Progenitor cell of endocrine pancreas (in vitro differentiated cells): ENCODE measurements at regions not wholly inside any gene's neighbourhood (a gene's known extent, or its start where the extent isn't known, plus 50 kb on each side); places are given as distances from the start of the nearest gene placed in this dataset.
"Not testable (repeated sequence)": the region's sequence is repeated elsewhere in the genome, so short reads cannot be mapped to it uniquely, and the experiment has no call there.

Source experiments
- DNase-seq: peaks from one replicate; pipeline ENCODE4 v3.0.0; 2021; ENCODE audit warnings: low spot score; ENCODE audit not compliant: unreplicated experiment
- H3K27ac Mint-ChIP-seq: 2 replicates; pipeline ENCODE4 v1.8.0; 2021; ENCODE audit warnings: mild to moderate bottlenecking, moderate library complexity, mixed read lengths
- H3K27me3 Mint-ChIP-seq: 2 replicates; pipeline ENCODE4 v1.8.0; 2021; ENCODE audit warnings: mixed read lengths
- H3K36me3 Mint-ChIP-seq: 2 replicates; pipeline ENCODE4 v1.8.0; 2022; ENCODE audit warnings: mixed read lengths; ENCODE audit not compliant: insufficient read depth
- H3K4me1 Mint-ChIP-seq: 2 replicates; pipeline ENCODE4 v1.8.0; 2021; ENCODE audit warnings: low read depth, mixed read lengths
- H3K4me3 Mint-ChIP-seq: 2 replicates; pipeline ENCODE4 v1.8.0; 2021; ENCODE audit warnings: low read depth, mild to moderate bottlenecking, moderate library complexity, mixed read lengths
- H3K9me3 Mint-ChIP-seq: 2 replicates; pipeline ENCODE4 v1.8.0; 2021; ENCODE audit warnings: low read depth, mixed read lengths
- CTCF ChIP-seq: fragments of 200-600 bp; sonication (generic); IDR thresholded peaks from one replicate; pipeline ENCODE4 v1.5.0; 2021; ENCODE audit warnings: antibody characterized with exemption, mild to moderate bottlenecking; ENCODE audit not compliant: unreplicated experiment

GRCh38 chr2:193187816-193188215 lies 993.1 kb upstream of the TMEFF2 start:
- DNase-seq = no peak
- no peak for TF ChIP-seq CTCF
- H3K36me3 Mint-ChIP-seq = no peaks in the 10 kb centered on the region
- no peaks in the 10 kb centered on the region for H3K4me1 Mint-ChIP-seq
- H3K27ac Mint-ChIP-seq = no peak overlapping the region
- no peaks in the 10 kb centered on the region for H3K9me3 Mint-ChIP-seq
- no peak overlapping the region for H3K4me3 Mint-ChIP-seq
- H3K27me3 Mint-ChIP-seq = no peaks in the 10 kb centered on the region

- Mint-ChIP-seq H3K27ac (peak overlapping the region; percentile 100), H3K4me3 (peak overlapping the region; percentile 94)
- peak; percentile 27 for DNase-seq
- not testable (repeated sequence) for H3K36me3 Mint-ChIP-seq, H3K4me1 Mint-ChIP-seq, H3K9me3 Mint-ChIP-seq, H3K27me3 Mint-ChIP-seq
Measured at GRCh38 chr2:193170981-193171380, 976.2 kb upstream of the TMEFF2 start.

GRCh38 chr2:193156480-193156879 lies 961.7 kb upstream of the TMEFF2 start:
- DNase-seq = no peak
- no peak overlapping the region for H3K4me3 Mint-ChIP-seq
- H3K9me3 Mint-ChIP-seq = no peaks in the 10 kb centered on the region
- H3K36me3 Mint-ChIP-seq = peaks cover 6% of the 10 kb centered on the region
- H3K4me1 Mint-ChIP-seq = no peaks in the 10 kb centered on the region
- no peaks in the 10 kb centered on the region for H3K27me3 Mint-ChIP-seq
- no peak for TF ChIP-seq CTCF
- no peak overlapping the region for H3K27ac Mint-ChIP-seq

GRCh38 chr2:193154076-193154475 lies 959.3 kb upstream of the TMEFF2 start:
- H3K27me3 Mint-ChIP-seq = no peaks in the 10 kb centered on the region
- H3K27ac Mint-ChIP-seq = no peak overlapping the region
- DNase-seq = no peak
- no peak overlapping the region for H3K4me3 Mint-ChIP-seq
- no peaks in the 10 kb centered on the region for H3K9me3 Mint-ChIP-seq
- peaks cover 5% of the 10 kb centered on the region for H3K36me3 Mint-ChIP-seq
- no peak for TF ChIP-seq CTCF
- no peaks in the 10 kb centered on the region for H3K4me1 Mint-ChIP-seq

GRCh38 chr2:193153576-193153975 lies 958.8 kb upstream of the TMEFF2 start:
- no peak for TF ChIP-seq CTCF

GRCh38 chr2:193142467-193142866 lies 947.7 kb upstream of the TMEFF2 start:
- H3K4me1 Mint-ChIP-seq = peaks cover 14% of the 10 kb centered on the region
- H3K36me3 Mint-ChIP-seq = peaks cover 15% of the 10 kb centered on the region
- not testable (repeated sequence) for H3K27me3 Mint-ChIP-seq, H3K4me3 Mint-ChIP-seq, DNase-seq
- peaks cover 24% of the 10 kb centered on the region for H3K9me3 Mint-ChIP-seq
- H3K27ac Mint-ChIP-seq = peak overlapping the region; percentile 95

More at GRCh38 chr2:193153576-193153975, 958.8 kb upstream of the TMEFF2 start:
- peaks cover 5% of the 10 kb centered on the region for H3K36me3 Mint-ChIP-seq
- no peaks in the 10 kb centered on the region for H3K9me3 Mint-ChIP-seq
- no peaks in the 10 kb centered on the region for H3K27me3 Mint-ChIP-seq
- DNase-seq = no peak
- no peak overlapping the region for H3K4me3 Mint-ChIP-seq
- no peaks in the 10 kb centered on the region for H3K4me1 Mint-ChIP-seq
- H3K27ac Mint-ChIP-seq = no peak overlapping the region
